MM.1S (cell line): ENCODE measurements at regions not wholly inside any gene's neighbourhood (a gene's known extent, or its start where the extent isn't known, plus 50 kb on each side); places are given as distances from the start of the nearest gene placed in this dataset.

Source experiments
- DNase-seq: peaks from one replicate; pipeline ENCODE4 v3.0.0-alpha.2; 2015
- H2AFZ ChIP-seq: fragments of 300-600 bp; sonication (generic); 2 replicates; pipeline ENCODE4 v1.6.0; 2016; ENCODE audit warnings: antibody characterized with exemption, low read length
- H3F3A ChIP-seq: fragments of 300-600 bp; sonication (generic); 2 replicates; pipeline ENCODE4 v1.6.1; 2016; ENCODE audit warnings: mild to moderate bottlenecking, antibody characterized with exemption, low read length, moderate library complexity, mixed read lengths; ENCODE audit not compliant: insufficient read depth
- H3K27ac ChIP-seq: fragments of 300-600 bp; sonication (generic); 2 replicates; pipeline ENCODE4 v1.5.1; 2016; ENCODE audit warnings: mild to moderate bottlenecking, low read length
- H3K27me3 ChIP-seq: fragments of 300-600 bp; sonication (generic); replicated peaks from 2 replicates; pipeline ENCODE4 v1.6.0; 2016; ENCODE audit warnings: low read length; ENCODE audit not compliant: insufficient read depth
- H3K36me3 ChIP-seq: fragments of 300-600 bp; sonication (generic); replicated peaks from 2 replicates; pipeline ENCODE4 v1.6.1; 2016; ENCODE audit warnings: mild to moderate bottlenecking, low read length, mixed read lengths; ENCODE audit not compliant: insufficient read depth
- H3K4me1 ChIP-seq: fragments of 300-600 bp; sonication (generic); 2 replicates; pipeline ENCODE4 v1.6.1; 2016; ENCODE audit warnings: low read length, mixed read lengths
- H3K4me2 ChIP-seq: fragments of 300-600 bp; sonication (generic); 2 replicates; pipeline ENCODE4 v1.6.0; 2016; ENCODE audit warnings: low read depth, low read length
- H3K4me3 ChIP-seq: fragments of 300-600 bp; sonication (generic); 2 replicates; pipeline ENCODE4 v1.5.1; 2016; ENCODE audit warnings: low read length, mixed read lengths
- H3K79me2 ChIP-seq: fragments of 300-600 bp; sonication (generic); 2 replicates; pipeline ENCODE4 v1.6.1; 2016; ENCODE audit warnings: mixed run types, low read length, mixed read lengths
- H3K9ac ChIP-seq: fragments of 300-600 bp; sonication (generic); 2 replicates; pipeline ENCODE4 v1.6.1; 2016; ENCODE audit warnings: low read length, mixed read lengths
- H3K9me2 ChIP-seq: fragments of 300-600 bp; sonication (generic); replicated peaks from 2 replicates; pipeline ENCODE4 v1.6.1; 2016; ENCODE audit warnings: mild to moderate bottlenecking, low read length, mixed read lengths; ENCODE audit not compliant: insufficient read depth
- H3K9me3 ChIP-seq: fragments of 300-600 bp; sonication (generic); replicated peaks from 2 replicates; pipeline ENCODE4 v1.6.1; 2016; ENCODE audit warnings: mild to moderate bottlenecking, low read length, mixed read lengths; ENCODE audit not compliant: insufficient read depth
- H4K20me1 ChIP-seq: fragments of 300-600 bp; sonication (generic); 2 replicates; pipeline ENCODE4 v1.6.1; 2016; ENCODE audit warnings: mild to moderate bottlenecking, low read length, moderate library complexity, mixed read lengths; ENCODE audit not compliant: insufficient read depth
- CTCF ChIP-seq: fragments of 300-600 bp; sonication (generic); IDR thresholded peaks from 2 replicates; pipeline ENCODE4 v1.5.1; 2016; ENCODE audit warnings: antibody characterized with exemption, low read length, mixed read lengths
- EZH2 ChIP-seq: fragments of 300-600 bp; sonication (generic); optimal IDR thresholded peaks from 2 replicates; pipeline ENCODE3; 2017; ENCODE audit warnings: low read depth, mild to moderate bottlenecking, antibody characterized with exemption, low read length, mixed read lengths
- EZH2phosphoT487 ChIP-seq: fragments of 300-600 bp; sonication (generic); IDR thresholded peaks from 2 replicates; pipeline ENCODE4 v1.6.1; 2018; ENCODE audit warnings: antibody characterized with exemption, low read length

- Histone ChIP-seq H3F3A (no peaks in the 10 kb centered on the region), H3K4me3 (no peak overlapping the region), H2AFZ (no peak overlapping the region), H3K4me2 (no peak overlapping the region), H3K27ac (no peak overlapping the region), H3K36me3 (no peaks in the 10 kb centered on the region), H3K9me2 (no peaks in the 10 kb centered on the region), H3K9me3 (no peaks in the 10 kb centered on the region), H3K79me2 (no peaks in the 10 kb centered on the region), H3K4me1 (no peaks in the 10 kb centered on the region), H4K20me1 (no peaks in the 10 kb centered on the region), H3K9ac (no peak overlapping the region), H3K27me3 (no peaks in the 10 kb centered on the region)
- TF ChIP-seq EZH2 (no peak), EZH2phosphoT487 (no peak), CTCF (no peak)
- no peak for DNase-seq
Observed at GRCh38 chr7:38127216-38128207, 50.5 kb upstream of the STARD3NL start.
